Progenitor cell of endocrine pancreas (in vitro differentiated cells): ENCODE measurements at regions not wholly inside any gene's neighbourhood (a gene's known extent, or its start where the extent isn't known, plus 50 kb on each side); places are given as distances from the start of the nearest gene placed in this dataset.
"Not testable (repeated sequence)": the region's sequence is repeated elsewhere in the genome, so short reads cannot be mapped to it uniquely, and the experiment has no call there.

Experiments used
- DNase-seq: peaks from one replicate; pipeline ENCODE4 v3.0.0; 2021; ENCODE audit warnings: low spot score; ENCODE audit not compliant: unreplicated experiment
- H3K27ac Mint-ChIP-seq: 2 replicates; pipeline ENCODE4 v1.8.0; 2021; ENCODE audit warnings: mild to moderate bottlenecking, moderate library complexity, mixed read lengths
- H3K27me3 Mint-ChIP-seq: 2 replicates; pipeline ENCODE4 v1.8.0; 2021; ENCODE audit warnings: mixed read lengths
- H3K36me3 Mint-ChIP-seq: 2 replicates; pipeline ENCODE4 v1.8.0; 2022; ENCODE audit warnings: mixed read lengths; ENCODE audit not compliant: insufficient read depth
- H3K4me1 Mint-ChIP-seq: 2 replicates; pipeline ENCODE4 v1.8.0; 2021; ENCODE audit warnings: low read depth, mixed read lengths
- H3K4me3 Mint-ChIP-seq: 2 replicates; pipeline ENCODE4 v1.8.0; 2021; ENCODE audit warnings: low read depth, mild to moderate bottlenecking, moderate library complexity, mixed read lengths
- H3K9me3 Mint-ChIP-seq: 2 replicates; pipeline ENCODE4 v1.8.0; 2021; ENCODE audit warnings: low read depth, mixed read lengths
- CTCF ChIP-seq: fragments of 200-600 bp; sonication (generic); IDR thresholded peaks from one replicate; pipeline ENCODE4 v1.5.0; 2021; ENCODE audit warnings: antibody characterized with exemption, mild to moderate bottlenecking; ENCODE audit not compliant: unreplicated experiment

DNA sequence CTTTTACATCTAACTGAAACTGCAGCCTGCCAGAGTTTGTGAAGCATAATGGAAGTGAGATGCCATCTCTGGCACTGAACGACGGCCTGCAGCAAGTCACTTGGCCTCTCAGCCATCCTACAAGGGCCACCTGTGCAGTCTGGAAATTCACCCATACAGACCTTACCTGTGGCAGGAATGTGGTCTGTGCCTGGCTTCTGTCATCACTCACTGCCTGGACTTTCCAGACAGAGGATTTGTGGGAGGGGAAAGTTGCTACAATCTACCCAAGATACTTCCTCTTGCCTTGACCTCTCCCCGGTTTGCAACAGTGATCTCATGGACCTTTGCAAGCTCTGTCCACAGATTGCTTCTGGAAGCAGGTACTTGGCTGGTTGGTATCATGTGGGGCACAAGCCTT lies 58.4 kb upstream of the ATP1B1 start:
- no peaks in the 10 kb centered on the region for H3K9me3 Mint-ChIP-seq
- H3K27me3 Mint-ChIP-seq = no peaks in the 10 kb centered on the region
- H3K4me3 Mint-ChIP-seq = no peak overlapping the region
- no peak overlapping the region for H3K27ac Mint-ChIP-seq
- peaks cover 5% of the 10 kb centered on the region for H3K4me1 Mint-ChIP-seq
- DNase-seq = no peak
- TF ChIP-seq CTCF = no peak
- no peaks in the 10 kb centered on the region for H3K36me3 Mint-ChIP-seq

DNA sequence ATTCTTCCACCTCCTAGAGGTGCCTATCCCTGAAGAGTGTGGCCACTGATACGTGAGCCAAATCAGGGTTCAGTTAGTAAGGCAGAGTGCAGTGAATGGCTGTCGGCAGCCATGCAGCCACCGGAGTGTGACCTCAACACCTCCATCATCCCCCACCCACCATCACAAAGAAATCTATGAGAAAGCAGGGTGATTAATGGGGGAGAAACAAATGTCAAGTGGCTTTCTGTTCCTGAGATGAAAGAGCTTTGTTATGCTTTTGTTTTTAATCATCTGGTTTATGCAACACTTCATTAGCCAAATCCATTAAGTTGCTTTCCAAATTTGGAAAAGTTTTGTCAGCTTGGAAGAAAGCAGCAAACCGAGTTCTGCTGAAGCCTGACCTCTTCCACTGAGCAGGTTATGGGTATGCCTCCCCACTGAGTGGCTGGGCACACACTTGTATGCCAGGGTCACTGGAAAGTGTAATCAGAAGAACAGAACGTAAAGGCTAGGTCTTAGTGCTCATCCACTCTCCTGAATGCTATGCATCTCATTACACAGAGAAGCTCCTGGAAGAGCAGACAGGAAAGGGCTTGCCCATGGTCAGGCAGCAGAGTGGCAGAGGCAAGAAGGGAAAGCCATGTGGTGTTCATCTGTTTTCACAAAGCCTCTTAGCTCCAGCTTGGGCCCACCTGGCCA lies 57.1 kb upstream of the ATP1B1 start:
- Mint-ChIP-seq H3K4me3 (no peak overlapping the region), H3K4me1 (peaks cover 5% of the 10 kb centered on the region), H3K36me3 (no peaks in the 10 kb centered on the region), H3K27me3 (no peaks in the 10 kb centered on the region), H3K9me3 (no peaks in the 10 kb centered on the region), H3K27ac (no peak overlapping the region)
- no peak for TF ChIP-seq CTCF
- no peak for DNase-seq

GRCh38 chr1:169051171-169051570 lies 55.3 kb upstream of the ATP1B1 start:
- TF ChIP-seq CTCF = no peak
- no peak for DNase-seq
- Mint-ChIP-seq H3K4me1 (peaks cover 5% of the 10 kb centered on the region), H3K36me3 (no peaks in the 10 kb centered on the region), H3K27me3 (no peaks in the 10 kb centered on the region), H3K27ac (no peak overlapping the region), H3K9me3 (no peaks in the 10 kb centered on the region), H3K4me3 (no peak overlapping the region)

DNA sequence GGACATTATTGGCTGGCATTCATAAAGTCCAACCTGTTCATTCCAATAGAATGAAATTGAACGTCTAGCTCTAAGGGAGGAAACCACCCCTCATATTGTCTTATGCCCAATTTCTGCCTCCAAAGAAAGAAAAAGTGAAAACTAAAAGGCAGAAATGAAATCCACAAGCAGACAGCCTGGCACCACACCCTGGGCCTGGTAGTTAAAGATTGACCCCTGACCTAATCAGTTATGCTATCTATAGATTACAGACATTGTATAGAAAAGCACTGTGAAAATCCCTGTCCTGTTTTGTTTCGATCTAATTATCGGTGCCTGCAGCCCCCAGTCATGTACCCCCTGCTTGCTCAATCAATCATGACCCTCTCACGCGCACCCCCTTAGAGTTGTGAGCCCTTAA lies 54.3 kb upstream of the ATP1B1 start:
- DNase-seq, H3K4me3 Mint-ChIP-seq, H3K9me3 Mint-ChIP-seq, H3K27ac Mint-ChIP-seq, H3K36me3 Mint-ChIP-seq, H3K27me3 Mint-ChIP-seq, H3K4me1 Mint-ChIP-seq: not testable (repeated sequence)

DNA sequence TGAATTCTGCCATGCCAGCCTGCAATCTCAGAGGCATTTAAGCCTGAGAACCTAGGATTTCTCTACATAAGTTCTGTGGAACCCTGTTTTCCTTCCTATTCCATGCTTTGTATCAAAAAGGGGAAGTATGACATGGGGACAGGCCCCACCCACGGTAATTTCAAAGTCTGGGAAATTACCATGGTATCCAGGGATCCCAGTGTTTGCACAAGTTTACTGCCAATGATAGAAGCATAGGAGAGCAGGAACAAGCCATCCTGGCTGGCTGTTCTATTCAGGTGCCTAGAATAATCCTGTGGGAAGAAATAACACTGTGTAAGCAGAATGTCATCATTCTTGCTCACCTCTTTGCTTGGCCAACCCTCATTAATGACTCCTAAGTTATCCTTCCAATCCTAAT lies 53.8 kb upstream of the ATP1B1 start:
- Mint-ChIP-seq H3K4me1 (peaks cover 2% of the 10 kb centered on the region), H3K36me3 (no peaks in the 10 kb centered on the region), H3K27ac (no peak overlapping the region), H3K27me3 (no peaks in the 10 kb centered on the region), H3K4me3 (no peak overlapping the region), H3K9me3 (no peaks in the 10 kb centered on the region)
- DNase-seq = no peak
- TF ChIP-seq CTCF = no peak

DNA sequence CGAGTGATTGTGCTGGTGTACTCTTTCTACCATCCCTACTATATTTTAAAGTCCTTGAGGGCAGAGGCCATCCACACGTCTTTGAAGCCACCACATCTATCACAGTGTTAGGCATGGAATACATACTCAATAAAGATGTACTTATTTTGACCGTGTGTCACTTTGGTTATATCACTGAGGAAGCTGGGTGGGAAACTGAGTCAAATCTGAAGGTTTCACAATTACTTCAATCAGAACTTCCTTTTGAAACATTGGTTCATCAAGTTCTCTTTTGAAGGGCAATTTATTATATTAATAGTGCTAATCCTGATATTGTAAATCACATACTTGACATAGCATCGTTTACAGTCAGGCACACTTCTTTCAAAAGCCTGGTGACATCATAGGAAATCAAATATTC lies 53.3 kb upstream of the ATP1B1 start:
- DNase-seq = no peak
- TF ChIP-seq CTCF = no peak
- Mint-ChIP-seq H3K36me3 (no peaks in the 10 kb centered on the region), H3K9me3 (no peaks in the 10 kb centered on the region), H3K4me1 (peaks cover 2% of the 10 kb centered on the region), H3K4me3 (no peak overlapping the region), H3K27ac (no peak overlapping the region), H3K27me3 (no peaks in the 10 kb centered on the region)
